K562 (cell line): ENCODE measurements at regions not wholly inside any gene's neighbourhood (a gene's known extent, or its start where the extent isn't known, plus 50 kb on each side); places are given as distances from the start of the nearest gene placed in this dataset.
"Not testable (repeated sequence)": the region's sequence is repeated elsewhere in the genome, so short reads cannot be mapped to it uniquely, and the experiment has no call there.

Experiments used
- ATAC-seq: fragments of 200-7000 bp; cut with Tn5 transposase; 3 replicates; pipeline ENCODE4 v1.9.1; 2020; ENCODE audit warnings: moderate library complexity
- BruUV-seq: library from RNA; stranded (reverse); fragments of 400-500 nt; replicated peaks from 2 replicates; lab custom pipeline; 2021; lab: Mats Ljungman, UMichigan
- CTCF ChIA-PET: fragments of 300-600 bp; formaldehyde crosslinking; extraction: SDS; loops from one replicate; lab custom pipeline; 2021; ENCODE audit warnings: low intra/inter-chr PET ratio; lab: Yijun Ruan, JAX
- POLR2A ChIA-PET: fragments of 300-600, 350-650 bp; sonication (Branson Sonifier 250); formaldehyde crosslinking; extraction: SDS; loops from one replicate; lab custom pipeline; 2021; ENCODE audit warnings: antibody characterized with exemption, inconsistent platforms; lab: Yijun Ruan, JAX
- DNase-seq, 4 experiments: peaks; one replicate each; pipeline versions ENCODE4 v3.0.0 to v3.0.0-alpha.2; 2011 to 2018; ENCODE audit warnings: low spot score in 3 of 4, mixed read lengths in 3 of 4; ENCODE audit errors: extremely low read depth in 1 of 4
- FAIRE-seq: peaks from 2 replicates; lab custom pipeline; 2011; peaks lifted over from hg19 to GRCh38; lab: Jason Lieb, UNC
- H2AFZ ChIP-seq: 2 replicates; pipeline ENCODE4 v1.6.0; 2011; ENCODE audit warnings: low read depth, low read length, control low read depth, inconsistent platforms
- H3K27ac ChIP-seq: fragments of 200-600 bp; 3 replicates; pipeline ENCODE4 v1.8.0; 2011; ENCODE audit warnings: low read depth, mild to moderate bottlenecking, control low read depth, inconsistent platforms, low read length, moderate library complexity, mixed read lengths; ENCODE audit errors: extremely low read depth
- H3K27me3 ChIP-seq, 2 experiments: fragments of 300-600 bp in 1 of 2; 2 replicates in 1 of 2; 3 replicates in 1 of 2; pipeline versions ENCODE4 v1.6.0 to v1.8.0; 2011; ENCODE audit warnings: inconsistent platforms in 2 of 2, low read length in 2 of 2, mild to moderate bottlenecking in 1 of 2, mixed read lengths in 1 of 2, moderate library complexity in 1 of 2; ENCODE audit not compliant: control insufficient read depth in 2 of 2, insufficient read depth in 2 of 2
- H3K36me3 ChIP-seq: fragments of 300-600 bp; 3 replicates; pipeline ENCODE4 v1.8.0; 2011; ENCODE audit warnings: mild to moderate bottlenecking, low read length, inconsistent platforms; ENCODE audit not compliant: control insufficient read depth, insufficient read depth
- H3K4me1 ChIP-seq, 2 experiments: fragments of 200-600 bp in 1 of 2; replicated peaks in 1 of 2; 2 replicates in 1 of 2; 3 replicates in 1 of 2; pipeline versions ENCODE4 v1.5.1 to v1.8.0; 2011; ENCODE audit warnings: inconsistent platforms in 2 of 2, low read length in 2 of 2, mild to moderate bottlenecking in 1 of 2, mixed read lengths in 1 of 2, moderate library complexity in 1 of 2; ENCODE audit not compliant: control insufficient read depth in 2 of 2, insufficient read depth in 2 of 2
- H3K4me2 ChIP-seq: 2 replicates; pipeline ENCODE4 v1.6.1; 2011; ENCODE audit warnings: low read length, control low read depth, inconsistent platforms, mixed read lengths; ENCODE audit not compliant: insufficient read depth
- H3K4me3 ChIP-seq: fragments of 200-600 bp; sonication (generic), shearing (Covaris generic); 2 replicates; pipeline ENCODE4 v1.5.1; 2016; ENCODE audit warnings: control low read depth, inconsistent platforms
- H3K79me2 ChIP-seq: fragments of 200-600 bp; 3 replicates; pipeline ENCODE4 v1.8.0; 2011; ENCODE audit warnings: low read length, inconsistent platforms; ENCODE audit not compliant: control insufficient read depth, insufficient read depth
- H3K9ac ChIP-seq, 2 experiments: 2 replicates each; pipeline versions ENCODE4 v1.6.0 to v1.6.1; 2011; ENCODE audit warnings: low read depth in 2 of 2, low read length in 2 of 2, control low read depth in 1 of 2, inconsistent platforms in 1 of 2, mild to moderate bottlenecking in 1 of 2, mixed read lengths in 1 of 2; ENCODE audit not compliant: insufficient read depth in 1 of 2
- H3K9me1 ChIP-seq: one replicate; pipeline ENCODE4 v1.6.0; 2011; ENCODE audit warnings: inconsistent platforms, mild to moderate bottlenecking, low read length, moderate library complexity; ENCODE audit not compliant: control insufficient read depth, insufficient read depth
- H3K9me3 ChIP-seq: replicated peaks from 2 replicates; pipeline ENCODE4 v1.5.1; 2011; ENCODE audit warnings: low read depth, low read length, inconsistent platforms; ENCODE audit not compliant: control insufficient read depth, insufficient read depth
- H4K20me1 ChIP-seq: replicated peaks from 2 replicates; pipeline ENCODE4 v1.6.1; 2011; ENCODE audit warnings: low read length, inconsistent platforms, mixed read lengths; ENCODE audit not compliant: control insufficient read depth, insufficient read depth
- CEBPB ChIP-seq: fragments of 450-650 bp; IDR thresholded peaks from 2 replicates; pipeline ENCODE4 v1.6.1; 2016; ENCODE audit warnings: missing genetic modification characterization, missing compliant biosample characterization
- ZBTB33 ChIP-seq: sonication (generic); formaldehyde crosslinking; IDR thresholded peaks from 2 replicates; pipeline ENCODE4 v1.8.1; 2023; ENCODE audit warnings: mild to moderate bottlenecking, missing genetic modification reagents
- WGBS: fragments of 100-300 bp; shearing (Covaris generic); methylation state at CpG from one replicate; pipeline ENCODE4 v1.1.6; 2016; ENCODE audit warnings: low coverage, mixed read lengths; ENCODE audit not compliant: insufficient coverage; ENCODE audit errors: missing lambda C conversion rate; 5-methylcytosine and 5-hydroxymethylcytosine counted together
- in situ Hi-C: fragments of 300-500 bp; cut with MboI; formaldehyde crosslinking; loops from 4 replicates; pipeline ENCODE4 v1.15.0; 2018; ENCODE audit warnings: inconsistent platforms, mixed read lengths
- intact Hi-C: fragments of 100-400 bp; cut with micrococcal nuclease; formaldehyde crosslinking; loops from 2 replicates; pipeline ENCODE4 v1.14.2; 2022

- peak; percentile 68 for TF ChIP-seq CEBPB (tag)
Measured at GRCh38 chr1:112855152-112855828, 100.7 kb downstream of the SLC16A1 start (continued).

- ATAC-seq, BruUV-seq, FAIRE-seq, DNase-seq, H3K9me3 ChIP-seq, CTCF ChIA-PET, H4K20me1 ChIP-seq, H3K9ac ChIP-seq, H3K9me1 ChIP-seq, H2AFZ ChIP-seq, H3K4me1 ChIP-seq, H3K4me2 ChIP-seq, H3K36me3 ChIP-seq, H3K27ac ChIP-seq, H3K27me3 ChIP-seq, H3K79me2 ChIP-seq, in situ Hi-C loops, H3K4me3 ChIP-seq, intact Hi-C loops: not testable (repeated sequence)
- WGBS: 87% methylated on average over 34 of the region's 45 CpGs
- TF ChIP-seq ZBTB33 (CRISPR knock-in tag): peak; percentile 66; the same call in 1 of the 2 replicates
- POLR2A ChIA-PET: interaction anchor here (0.9 to 1.2 kb wide), 2 partner anchors 11 to 14 kb away, joined by 3 to 4 read pairs; no protein-coding TSS in a partner anchor
Measured at GRCh38 chr1:112854368-112854984, 101.5 kb downstream of the SLC16A1 start.
